ENCODE measurements at regions not wholly inside any gene's neighbourhood (a gene's known extent, or its start where the extent isn't known, plus 50 kb on each side); places are given as distances from the start of the nearest gene placed in this dataset.

DNA sequence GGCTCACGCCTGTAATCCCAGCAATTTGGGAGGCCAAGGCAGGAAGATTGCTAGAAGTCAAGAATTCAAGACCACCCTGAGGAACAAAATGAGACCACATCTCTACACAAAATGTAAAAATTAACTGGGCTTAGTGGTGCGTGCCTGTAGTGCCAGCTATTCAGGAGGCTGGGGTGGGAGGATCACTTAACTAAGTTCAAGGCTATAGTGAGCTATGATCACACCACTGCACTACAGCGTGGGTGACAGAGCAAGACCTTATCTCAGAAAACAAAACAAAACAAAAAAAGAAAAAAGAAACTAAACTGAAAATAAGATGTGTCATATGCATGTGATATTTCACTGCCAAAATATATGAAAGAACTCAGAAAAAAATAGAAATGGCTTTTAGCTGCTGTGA lies 243.3 kb upstream of the CCDC54 start:
- H3K4me2 ChIP-seq = no peak overlapping the region
- no peaks in the 10 kb centered on the region for H3K9me3 ChIP-seq
- no peak overlapping the region for H3K9ac ChIP-seq
- TF ChIP-seq MAX (IDR thresholded peaks at IDR 0.05; ENCODE audit: low read depth) (no peak), ZBTB33 (IDR thresholded peaks at IDR 0.05; ENCODE audit: borderline replicate concordance, low read depth) (no peak), TEAD4 (IDR thresholded peaks at IDR 0.05; ENCODE audit: borderline replicate concordance, insufficient read depth) (no peak), GATA2 (CRISPR knock-in tag; IDR thresholded peaks at IDR 0.05) (no peak), GABPA (IDR thresholded peaks at IDR 0.05; ENCODE audit: low read depth) (no peak), TAF1 (IDR thresholded peaks at IDR 0.05; ENCODE audit: borderline replicate concordance, low read depth, low read length) (no peak), ELF1 (IDR thresholded peaks at IDR 0.05) (no peak), NFIC (IDR thresholded peaks at IDR 0.05; ENCODE audit: borderline replicate concordance) (no peak), EZH2phosphoT487 (IDR thresholded peaks at IDR 0.05; ENCODE audit: borderline replicate concordance, low read depth) (no peak), EP300 (IDR thresholded peaks at IDR 0.05; ENCODE audit: borderline replicate concordance in 1 of 2, low read depth in 1 of 2, low read length in 1 of 2) (no peak), NRF1 (IDR thresholded peaks at IDR 0.05; ENCODE audit: low read depth, low read length) (no peak), MXI1 (IDR thresholded peaks at IDR 0.05; ENCODE audit: low read depth, low read length) (no peak), FOXJ3 (CRISPR knock-in tag; IDR thresholded peaks at IDR 0.05) (no peak), RFX5 (IDR thresholded peaks at IDR 0.05; ENCODE audit: low read length) (no peak), PBX3 (IDR thresholded peaks at IDR 0.05) (no peak), USF1 (IDR thresholded peaks at IDR 0.05; ENCODE audit: borderline replicate concordance, low read depth) (no peak)
- TF ChIP-seq, protein P1, sequence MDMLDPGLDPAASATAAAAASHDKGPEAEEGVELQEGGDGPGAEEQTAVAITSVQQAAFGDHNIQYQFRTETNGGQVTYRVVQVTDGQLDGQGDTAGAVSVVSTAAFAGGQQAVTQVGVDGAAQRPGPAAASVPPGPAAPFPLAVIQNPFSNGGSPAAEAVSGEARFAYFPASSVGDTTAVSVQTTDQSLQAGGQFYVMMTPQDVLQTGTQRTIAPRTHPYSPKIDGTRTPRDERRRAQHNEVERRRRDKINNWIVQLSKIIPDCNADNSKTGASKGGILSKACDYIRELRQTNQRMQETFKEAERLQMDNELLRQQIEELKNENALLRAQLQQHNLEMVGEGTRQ (IDR thresholded peaks at IDR 0.05; ENCODE audit: borderline replicate concordance, low read depth, low read length) = no peak
- TF ChIP-seq, protein P2, sequence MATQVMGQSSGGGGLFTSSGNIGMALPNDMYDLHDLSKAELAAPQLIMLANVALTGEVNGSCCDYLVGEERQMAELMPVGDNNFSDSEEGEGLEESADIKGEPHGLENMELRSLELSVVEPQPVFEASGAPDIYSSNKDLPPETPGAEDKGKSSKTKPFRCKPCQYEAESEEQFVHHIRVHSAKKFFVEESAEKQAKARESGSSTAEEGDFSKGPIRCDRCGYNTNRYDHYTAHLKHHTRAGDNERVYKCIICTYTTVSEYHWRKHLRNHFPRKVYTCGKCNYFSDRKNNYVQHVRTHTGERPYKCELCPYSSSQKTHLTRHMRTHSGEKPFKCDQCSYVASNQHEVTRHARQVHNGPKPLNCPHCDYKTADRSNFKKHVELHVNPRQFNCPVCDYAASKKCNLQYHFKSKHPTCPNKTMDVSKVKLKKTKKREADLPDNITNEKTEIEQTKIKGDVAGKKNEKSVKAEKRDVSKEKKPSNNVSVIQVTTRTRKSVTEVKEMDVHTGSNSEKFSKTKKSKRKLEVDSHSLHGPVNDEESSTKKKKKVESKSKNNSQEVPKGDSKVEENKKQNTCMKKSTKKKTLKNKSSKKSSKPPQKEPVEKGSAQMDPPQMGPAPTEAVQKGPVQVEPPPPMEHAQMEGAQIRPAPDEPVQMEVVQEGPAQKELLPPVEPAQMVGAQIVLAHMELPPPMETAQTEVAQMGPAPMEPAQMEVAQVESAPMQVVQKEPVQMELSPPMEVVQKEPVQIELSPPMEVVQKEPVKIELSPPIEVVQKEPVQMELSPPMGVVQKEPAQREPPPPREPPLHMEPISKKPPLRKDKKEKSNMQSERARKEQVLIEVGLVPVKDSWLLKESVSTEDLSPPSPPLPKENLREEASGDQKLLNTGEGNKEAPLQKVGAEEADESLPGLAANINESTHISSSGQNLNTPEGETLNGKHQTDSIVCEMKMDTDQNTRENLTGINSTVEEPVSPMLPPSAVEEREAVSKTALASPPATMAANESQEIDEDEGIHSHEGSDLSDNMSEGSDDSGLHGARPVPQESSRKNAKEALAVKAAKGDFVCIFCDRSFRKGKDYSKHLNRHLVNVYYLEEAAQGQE (IDR thresholded peaks at IDR 0.05; ENCODE audit: low read depth, low read length) = no peak
- POLR2A ChIA-PET = no interaction called here
- no peaks in the 10 kb centered on the region for H4K20me1 ChIP-seq (ENCODE audit: insufficient read depth)
- H3K4me3 ChIP-seq (ENCODE audit: low read depth in 2 of 2, low read length in 1 of 2) = no peak overlapping the region
- no peak for DNase-seq
- no peak overlapping the region for H2AFZ ChIP-seq (ENCODE audit: low read depth)
- CTCF ChIA-PET = interaction anchor here (1.1 to 1.9 kb wide), 2 partner anchors 15 to 16 kb away, joined by 3 to 5 read pairs; no protein-coding TSS in a partner anchor
- no peaks in the 10 kb centered on the region for H3K79me2 ChIP-seq (ENCODE audit: insufficient read depth)
- H3F3A ChIP-seq (replicated peaks; ENCODE audit: insufficient read depth) = no peaks in the 10 kb centered on the region
- peaks cover 0 to 5% of the 10 kb centered on the region in 2 experiments; a peak in 1 of 4 replicates for H3K4me1 ChIP-seq (ENCODE audit: control insufficient read depth in 1 of 2, insufficient read depth in 2 of 2, low read depth in 1 of 2, low read length in 1 of 2)
- H3K27me3 ChIP-seq (ENCODE audit: insufficient read depth) = no peaks in the 10 kb centered on the region
- 84% methylated on average over 3 of the region's 3 CpGs for WGBS (ENCODE audit: low lambda C conversion rate)
- H3K36me3 ChIP-seq (replicated peaks in 1 of 2; ENCODE audit: control insufficient read depth in 1 of 2, insufficient read depth in 2 of 2, low read length in 1 of 2) = no peaks in the 10 kb centered on the region
- no peak overlapping the region for H3K27ac ChIP-seq (ENCODE audit: low read depth in 2 of 2, low read length in 1 of 2)
- no peaks in the 10 kb centered on the region for H3K9me2 ChIP-seq

All from SK-N-SH (cell line).